DMS153 (cell line): ENCODE measurements at regions not wholly inside any gene's neighbourhood (a gene's known extent, or its start where the extent isn't known, plus 50 kb on each side); places are given as distances from the start of the nearest gene placed in this dataset.

Experiments used
- DNase-seq: peaks from one replicate; lab custom pipeline; 2025; lab: John Stamatoyannopoulos, UW

GRCh38 chr4:108365551-108365950 lies 196.8 kb upstream of the LEF1 start:
- no peak for DNase-seq

- no peak for DNase-seq
These were observed 193.2 kb upstream of the LEF1 start for GRCh38 chr4:108361886-108362285.

- DNase-seq, result no peak
These were observed 192.7 kb upstream of the LEF1 start for GRCh38 chr4:108361446-108361820.

GRCh38 chr4:108360754-108361445 lies 192.2 kb upstream of the LEF1 start:
- DNase-seq, result no peak

GRCh38 chr4:108359986-108360681 lies 191.4 kb upstream of the LEF1 start:
- no peak for DNase-seq

GRCh38 chr4:108359130-108359985 lies 190.6 kb upstream of the LEF1 start:
- DNase-seq, result no peak

- DNase-seq, result no peak
These were observed 187.3 kb upstream of the LEF1 start for GRCh38 chr4:108355902-108356535.

GRCh38 chr4:108355186-108355901 lies 186.6 kb upstream of the LEF1 start:
- DNase-seq, result no peak

- DNase-seq, result peak; percentile 16
These were observed 184.1 kb upstream of the LEF1 start for GRCh38 chr4:108352664-108353308.

- no peak for DNase-seq
These were observed 183.1 kb upstream of the LEF1 start for GRCh38 chr4:108351791-108352190.

- DNase-seq, result no peak
These were observed 181.6 kb upstream of the LEF1 start for GRCh38 chr4:108350332-108350731.

GRCh38 chr4:108346818-108347210 lies 178.1 kb upstream of the LEF1 start:
- no peak for DNase-seq

- DNase-seq, result no peak
These were observed 177.4 kb upstream of the LEF1 start for GRCh38 chr4:108345862-108346817.

GRCh38 chr4:108342325-108342970 lies 173.7 kb upstream of the LEF1 start:
- DNase-seq, result no peak

- peak; percentile 12 for DNase-seq
These were observed 169.2 kb upstream of the LEF1 start for GRCh38 chr4:108337923-108338322.

- DNase-seq, result no peak
These were observed 167.3 kb upstream of the LEF1 start for GRCh38 chr4:108336076-108336475.

GRCh38 chr4:108335081-108335480 lies 166.3 kb upstream of the LEF1 start:
- DNase-seq, result no peak

- peak; percentile 28 for DNase-seq
These were observed 165.3 kb upstream of the LEF1 start for GRCh38 chr4:108334031-108334430.

GRCh38 chr4:108333353-108333942 lies 164.7 kb upstream of the LEF1 start:
- DNase-seq, result no peak
